Tibial artery (tissue), 4 donors: ENCODE measurements at regions not wholly inside any gene's neighbourhood (a gene's known extent, or its start where the extent isn't known, plus 50 kb on each side); places are given as distances from the start of the nearest gene placed in this dataset.

Source experiments
- DNase-seq, 2 donors: peaks; one replicate each; pipeline ENCODE4 v3.0.0-alpha.2; 2019
- H3K27ac ChIP-seq, 2 donors: fragments of 200-600 bp; sonication (generic) in 1 of 2; 1 replicate in 1 of 2; 2 replicates in 1 of 2; pipeline ENCODE4 v1.5.1; 2018 to 2019; ENCODE audit warnings: mild to moderate bottlenecking in 1 of 2
- H3K27me3 ChIP-seq, 2 donors: fragments of 200-600 bp; sonication (generic) in 1 of 2; one replicate each; pipeline versions ENCODE4 v1.5.1 to v1.6.0; 2016 to 2019
- H3K36me3 ChIP-seq, 3 donors: fragments of 200-600 bp; sonication (generic) in 2 of 3; one replicate each; pipeline ENCODE4 v1.5.1; 2016 to 2019; ENCODE audit warnings: mild to moderate bottlenecking in 2 of 3
- H3K4me1 ChIP-seq, 4 donors: fragments of 200-600 bp; sonication (generic) in 2 of 4; 1 replicate in 3 of 4; 2 replicates in 1 of 4; pipeline ENCODE4 v1.5.1; 2016 to 2019
- H3K4me3 ChIP-seq, 2 donors: fragments of 200-600 bp; sonication (generic) in 1 of 2; 1 replicate in 1 of 2; 2 replicates in 1 of 2; pipeline ENCODE4 v1.5.1; 2018 to 2019; ENCODE audit warnings: mild to moderate bottlenecking in 2 of 2
- H3K9me3 ChIP-seq, 3 donors: fragments of 200-600 bp; sonication (generic) in 1 of 3; one replicate each; pipeline ENCODE4 v1.5.1; 2016 to 2019
- intact Hi-C: fragments of 100-400 bp; cut with DNase I; formaldehyde crosslinking; loops from one replicate; pipeline ENCODE4 v1.15.0; 2023; ENCODE audit warnings: low total_unique reads
- TF ChIP-seq, protein P1 (sequence below), 2 experiments: fragments of 200-600 bp in 1 of 2; fragments of 450-650 bp in 1 of 2; IDR thresholded peaks; one replicate each; pipeline ENCODE4 v1.5.1; 2017 to 2019; ENCODE audit warnings: antibody characterized with exemption in 2 of 2, mild to moderate bottlenecking in 1 of 2, moderate library complexity in 1 of 2

- no peaks in the 10 kb centered on the region for H3K27me3 ChIP-seq
- no peak overlapping the region for H3K4me3 ChIP-seq
- DNase-seq, result no peak
- intact Hi-C loops, result no loop called here
- TF ChIP-seq, protein P1, sequence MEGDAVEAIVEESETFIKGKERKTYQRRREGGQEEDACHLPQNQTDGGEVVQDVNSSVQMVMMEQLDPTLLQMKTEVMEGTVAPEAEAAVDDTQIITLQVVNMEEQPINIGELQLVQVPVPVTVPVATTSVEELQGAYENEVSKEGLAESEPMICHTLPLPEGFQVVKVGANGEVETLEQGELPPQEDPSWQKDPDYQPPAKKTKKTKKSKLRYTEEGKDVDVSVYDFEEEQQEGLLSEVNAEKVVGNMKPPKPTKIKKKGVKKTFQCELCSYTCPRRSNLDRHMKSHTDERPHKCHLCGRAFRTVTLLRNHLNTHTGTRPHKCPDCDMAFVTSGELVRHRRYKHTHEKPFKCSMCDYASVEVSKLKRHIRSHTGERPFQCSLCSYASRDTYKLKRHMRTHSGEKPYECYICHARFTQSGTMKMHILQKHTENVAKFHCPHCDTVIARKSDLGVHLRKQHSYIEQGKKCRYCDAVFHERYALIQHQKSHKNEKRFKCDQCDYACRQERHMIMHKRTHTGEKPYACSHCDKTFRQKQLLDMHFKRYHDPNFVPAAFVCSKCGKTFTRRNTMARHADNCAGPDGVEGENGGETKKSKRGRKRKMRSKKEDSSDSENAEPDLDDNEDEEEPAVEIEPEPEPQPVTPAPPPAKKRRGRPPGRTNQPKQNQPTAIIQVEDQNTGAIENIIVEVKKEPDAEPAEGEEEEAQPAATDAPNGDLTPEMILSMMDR (IDR thresholded peaks at IDR 0.05), result no peak
- H3K9me3 ChIP-seq, result no peaks in the 10 kb centered on the region
- no peaks in the 10 kb centered on the region for H3K36me3 ChIP-seq
- no peak overlapping the region for H3K27ac ChIP-seq
- peaks cover 0 to 19% (median 14%) of the 10 kb centered on the region in 4 donors for H3K4me1 ChIP-seq
Observed at GRCh38 chr13:76638882-76639281, 247.3 kb downstream of the KCTD12 start.

- Histone ChIP-seq H3K36me3 (no peaks in the 10 kb centered on the region), H3K27ac (peak overlapping the region; percentile 4 to 25), H3K9me3 (no peaks in the 10 kb centered on the region), H3K4me3 (no peak overlapping the region), H3K27me3 (no peaks in the 10 kb centered on the region), H3K4me1 (peaks cover 0 to 19% (median 14%) of the 10 kb centered on the region in 4 donors)
- DNase-seq, result no peak
- intact Hi-C loops, result no loop called here
- TF ChIP-seq, protein P1 (IDR thresholded peaks at IDR 0.05), result no peak
Observed at GRCh38 chr13:76638181-76638580, 248.0 kb downstream of the KCTD12 start.

DNA sequence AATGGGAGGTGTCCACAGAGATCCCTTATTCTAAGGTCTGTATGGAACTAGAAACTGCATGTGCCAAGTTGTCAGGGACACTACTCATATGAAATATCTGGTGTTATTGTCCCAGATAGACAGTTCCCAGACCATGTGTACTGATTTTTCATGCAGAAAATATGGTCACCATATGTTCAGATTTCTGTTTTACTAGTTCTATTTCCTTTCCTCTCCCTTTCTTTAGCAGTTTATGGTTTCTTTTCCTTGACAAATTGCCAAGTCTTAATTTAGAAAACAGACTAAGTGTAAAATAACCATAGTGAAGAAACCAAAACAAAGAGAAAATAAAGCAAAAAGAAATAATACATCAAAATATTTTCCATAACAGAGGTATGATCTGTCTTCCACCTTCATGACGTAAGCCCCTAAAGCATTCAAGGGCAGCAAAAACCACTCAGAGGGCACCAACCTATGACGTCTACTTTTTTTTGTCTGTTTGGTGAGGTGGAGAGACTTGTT is 248.5 kb downstream of the KCTD12 start:
- Histone ChIP-seq H3K4me3 (no peak overlapping the region), H3K27ac (peak overlapping the region in 1 of 2 donors; percentile 4), H3K27me3 (no peaks in the 10 kb centered on the region), H3K36me3 (no peaks in the 10 kb centered on the region), H3K4me1 (peaks cover 0 to 19% (median 14%) of the 10 kb centered on the region in 4 donors), H3K9me3 (no peaks in the 10 kb centered on the region)
- intact Hi-C loops, result no loop called here
- TF ChIP-seq, protein P1 (IDR thresholded peaks at IDR 0.05), result no peak
- DNase-seq, result no peak

DNA sequence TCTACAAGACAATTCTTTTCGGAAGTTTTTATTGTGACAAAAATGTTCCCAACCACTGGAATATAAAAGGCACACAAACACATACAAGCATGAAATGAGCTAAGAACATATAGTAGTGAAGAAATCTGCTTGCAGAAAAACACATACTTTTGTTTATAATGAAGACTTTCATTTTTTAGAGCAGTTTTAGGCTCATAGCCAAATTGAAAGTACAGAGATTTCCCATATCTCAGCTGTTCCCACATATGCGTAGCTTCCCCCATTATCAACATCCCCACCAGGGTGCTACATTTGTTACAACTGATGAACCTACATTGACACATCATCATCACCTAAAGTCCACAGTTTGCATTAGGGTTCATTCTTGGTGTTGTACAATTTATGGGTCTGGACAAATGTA is 249.4 kb downstream of the KCTD12 start:
- Histone ChIP-seq H3K27ac (no peak overlapping the region), H3K4me3 (no peak overlapping the region), H3K4me1 (peaks cover 0 to 19% (median 14%) of the 10 kb centered on the region in 4 donors), H3K36me3 (no peaks in the 10 kb centered on the region), H3K27me3 (no peaks in the 10 kb centered on the region), H3K9me3 (no peaks in the 10 kb centered on the region)
- TF ChIP-seq, protein P1 (IDR thresholded peaks at IDR 0.05), result no peak
- no peak for DNase-seq
- intact Hi-C loops, result no loop called here

DNA sequence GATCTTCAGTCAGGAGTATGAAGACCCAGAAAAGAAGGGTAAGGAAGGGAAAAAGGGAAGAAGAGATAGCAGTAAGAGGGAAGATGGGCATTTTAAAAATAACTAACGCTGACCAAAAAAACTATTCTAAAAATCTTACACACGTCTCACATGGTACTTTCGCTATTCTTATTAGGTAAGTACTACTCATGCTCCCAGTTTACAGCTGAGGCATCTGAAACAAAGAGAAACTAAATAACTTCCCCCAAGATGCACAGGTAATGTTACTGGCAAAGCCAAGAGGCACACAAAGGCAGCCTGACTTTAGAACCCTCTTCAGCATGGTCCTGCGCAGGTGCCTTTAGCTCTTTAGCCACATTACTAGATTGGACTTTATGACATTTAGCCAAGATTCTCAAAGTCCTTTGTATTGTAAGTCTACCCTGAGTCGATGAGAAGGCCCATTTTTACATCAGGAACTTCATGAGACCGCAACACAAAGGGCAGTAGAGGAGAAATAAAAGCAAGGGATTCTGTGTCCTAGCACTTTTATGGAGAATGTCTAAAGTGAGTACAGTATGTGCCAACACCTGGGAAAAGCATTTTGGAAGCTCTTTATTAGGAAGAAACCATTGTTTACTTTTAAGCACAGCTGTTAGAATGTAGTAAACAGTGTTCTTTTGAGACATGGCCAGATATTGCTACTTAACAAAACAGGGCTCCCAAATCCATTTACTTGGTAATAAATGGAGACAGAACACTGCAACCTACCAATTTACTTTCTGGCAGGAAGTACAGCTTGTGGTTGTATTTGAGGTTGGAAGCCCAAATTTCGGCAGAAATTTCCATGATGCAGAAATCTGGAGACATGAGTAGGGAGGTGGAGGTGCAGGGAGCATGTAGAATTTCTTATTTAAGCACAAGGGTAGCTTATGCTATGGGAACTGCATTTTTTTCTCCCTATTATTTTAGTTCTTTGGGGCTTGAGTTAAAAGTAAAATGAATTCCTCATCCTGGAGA is 250.7 kb downstream of the KCTD12 start:
- peaks cover 0 to 19% (median 14%) of the 10 kb centered on the region in 4 donors for H3K4me1 ChIP-seq
- no peaks in the 10 kb centered on the region for H3K9me3 ChIP-seq
- TF ChIP-seq, protein P1 (IDR thresholded peaks at IDR 0.05), result no peak
- no peaks in the 10 kb centered on the region for H3K27me3 ChIP-seq
- intact Hi-C loops, result no loop called here
- H3K4me3 ChIP-seq, result no peak overlapping the region
- no peak overlapping the region for H3K27ac ChIP-seq
- no peaks in the 10 kb centered on the region for H3K36me3 ChIP-seq
- no peak for DNase-seq
